MCF 10A (cell line): ENCODE measurements at regions not wholly inside any gene's neighbourhood (a gene's known extent, or its start where the extent isn't known, plus 50 kb on each side); places are given as distances from the start of the nearest gene placed in this dataset.

ENCODE experiments used
- BruUV-seq: library from RNA; stranded (reverse); fragments of 400-500 nt; replicated peaks from 2 replicates; lab custom pipeline; 2021; lab: Mats Ljungman, UMichigan
- CTCF ChIA-PET: fragments of 300-600 bp; sonication (Branson Sonifier 250); formaldehyde crosslinking; extraction: SDS; loops from one replicate; lab custom pipeline; 2021; ENCODE audit warnings: antibody characterized with exemption, inconsistent platforms; lab: Yijun Ruan, JAX
- POLR2A ChIA-PET: fragments of 300-600, 350-650 bp; sonication (Branson Sonifier 250); formaldehyde crosslinking; extraction: SDS; loops from one replicate; lab custom pipeline; 2020; ENCODE audit warnings: antibody characterized with exemption, inconsistent platforms; lab: Yijun Ruan, JAX
- DNase-seq: peaks from one replicate; pipeline ENCODE4 v3.0.0-alpha.2; 2018; ENCODE audit not compliant: unreplicated experiment
- H3K27ac Mint-ChIP-seq: one replicate; pipeline ENCODE4 v1.8.0; 2022; ENCODE audit warnings: mild to moderate bottlenecking, low read depth, mixed read lengths; ENCODE audit not compliant: unreplicated experiment
- H3K27me3 Mint-ChIP-seq: one replicate; pipeline ENCODE4 v1.8.0; 2022; ENCODE audit warnings: mixed read lengths; ENCODE audit not compliant: insufficient read depth, unreplicated experiment
- H3K36me3 Mint-ChIP-seq: one replicate; pipeline ENCODE4 v1.8.0; 2022; ENCODE audit warnings: mild to moderate bottlenecking, moderate library complexity, mixed read lengths; ENCODE audit not compliant: insufficient read depth, unreplicated experiment
- H3K4me1 Mint-ChIP-seq: one replicate; pipeline ENCODE4 v1.8.0; 2022; ENCODE audit warnings: mixed read lengths; ENCODE audit not compliant: insufficient read depth, unreplicated experiment
- H3K4me3 Mint-ChIP-seq: one replicate; pipeline ENCODE4 v1.8.0; 2022; ENCODE audit warnings: mild to moderate bottlenecking, moderate library complexity, mixed read lengths; ENCODE audit not compliant: unreplicated experiment
- H3K9me3 Mint-ChIP-seq: one replicate; pipeline ENCODE4 v1.8.0; 2022; ENCODE audit warnings: mixed read lengths; ENCODE audit not compliant: unreplicated experiment
- CTCF ChIP-seq: fragments of 200-600 bp; IDR thresholded peaks from one replicate; pipeline ENCODE4 v1.8.0; 2022; ENCODE audit warnings: antibody characterized with exemption, mild to moderate bottlenecking; ENCODE audit not compliant: unreplicated experiment
- intact Hi-C: fragments of 100-400 bp; cut with micrococcal nuclease; formaldehyde crosslinking; loops from 2 replicates; pipeline ENCODE4 v1.14.1; 2022

GRCh38 chr16:86306811-86307513, 203.4 kb upstream of the FOXF1 start:
- intact Hi-C loops, result no loop called here
- POLR2A ChIA-PET, result no interaction called here
- no TSS peak for BruUV-seq

GRCh38 chr16:86307514-86307903, 202.8 kb upstream of the FOXF1 start:
- peaks cover 6% of the 10 kb centered on the region for H3K9me3 Mint-ChIP-seq
- peaks cover 12% of the 10 kb centered on the region for H3K4me1 Mint-ChIP-seq
- peak; percentile 98 for DNase-seq
- ChIA-PET POLR2A (no interaction called here), CTCF (interaction anchor here (0.6 kb wide), 1 partner anchor 1754 kb away, joined by 3 read pairs; no protein-coding TSS in a partner anchor)
- H3K36me3 Mint-ChIP-seq, result no peaks in the 10 kb centered on the region
- no peak for TF ChIP-seq CTCF
- H3K27ac Mint-ChIP-seq, result peak overlapping the region; percentile 61
- BruUV-seq, result no TSS peak
- peaks cover 15% of the 10 kb centered on the region for H3K27me3 Mint-ChIP-seq
- H3K4me3 Mint-ChIP-seq, result no peak overlapping the region
- intact Hi-C loops, result no loop called here

More at GRCh38 chr16:86306811-86307513, 203.4 kb upstream of the FOXF1 start:
- peak overlapping the region; percentile 61 for H3K27ac Mint-ChIP-seq
- TF ChIP-seq CTCF, result no peak
- H3K27me3 Mint-ChIP-seq, result peaks cover 15% of the 10 kb centered on the region
- no peaks in the 10 kb centered on the region for H3K36me3 Mint-ChIP-seq
- peaks cover 12% of the 10 kb centered on the region for H3K4me1 Mint-ChIP-seq
- DNase-seq, result peak; percentile 82
- no peak overlapping the region for H3K4me3 Mint-ChIP-seq
- peaks cover 6% of the 10 kb centered on the region for H3K9me3 Mint-ChIP-seq
- CTCF ChIA-PET, result no interaction called here

- BruUV-seq, result no TSS peak
- DNase-seq, result no peak
- H3K27ac Mint-ChIP-seq, result no peak overlapping the region
- ChIA-PET CTCF (interaction anchor here (0.6 kb wide), 1 partner anchor 190 kb away, joined by 3 read pairs; no protein-coding TSS in a partner anchor), POLR2A (interaction anchor here (0.7 to 1.2 kb wide), 3 partner anchors 8 to 69 kb away, joined by 3 to 4 read pairs (median 3); no protein-coding TSS in a partner anchor)
- peaks cover 6% of the 10 kb centered on the region for H3K9me3 Mint-ChIP-seq
- H3K4me3 Mint-ChIP-seq, result no peak overlapping the region
- H3K4me1 Mint-ChIP-seq, result peaks cover 12% of the 10 kb centered on the region
- intact Hi-C loops, result no loop called here
- no peak for TF ChIP-seq CTCF
- no peaks in the 10 kb centered on the region for H3K36me3 Mint-ChIP-seq
- peaks cover 24% of the 10 kb centered on the region for H3K27me3 Mint-ChIP-seq
Observed at GRCh38 chr16:86308514-86308913, 201.8 kb upstream of the FOXF1 start.

GRCh38 chr16:86313631-86314030, 196.7 kb upstream of the FOXF1 start:
- Mint-ChIP-seq H3K4me3 (no peak overlapping the region), H3K27me3 (peaks cover 24% of the 10 kb centered on the region), H3K9me3 (no peaks in the 10 kb centered on the region), H3K27ac (no peak overlapping the region), H3K36me3 (no peaks in the 10 kb centered on the region), H3K4me1 (no peaks in the 10 kb centered on the region)
- intact Hi-C loops, result no loop called here
- TF ChIP-seq CTCF, result no peak
- no TSS peak for BruUV-seq
- ChIA-PET POLR2A (no interaction called here), CTCF (no interaction called here)
- DNase-seq, result no peak
